Activated CD4-positive, alpha-beta memory T cell treated with anti-CD3 and anti-CD28 coated beads for 36 hours (primary cell): ENCODE measurements at regions not wholly inside any gene's neighbourhood (a gene's known extent, or its start where the extent isn't known, plus 50 kb on each side); places are given as distances from the start of the nearest gene placed in this dataset.

Experiments
- CTCF ChIA-PET: fragments of 350-600 bp; sonication (Branson Sonifier 250); formaldehyde crosslinking; loops from one replicate; lab custom pipeline; 2021; ENCODE audit warnings: antibody characterized with exemption, inconsistent platforms; lab: Charles Lee
- POLR2A ChIA-PET: fragments of 350-600 bp; sonication (Branson Sonifier 250); formaldehyde crosslinking; loops from one replicate; lab custom pipeline; 2021; ENCODE audit warnings: antibody characterized with exemption; lab: Charles Lee
- DNase-seq: peaks from one replicate; pipeline ENCODE4 v3.0.0-alpha.2; 2020
- H3K27ac Mint-ChIP-seq: one replicate; pipeline ENCODE4 v1.8.0; 2021; ENCODE audit warnings: mixed read lengths
- H3K27me3 Mint-ChIP-seq: one replicate; pipeline ENCODE4 v1.8.0; 2021; ENCODE audit warnings: mixed read lengths
- H3K36me3 Mint-ChIP-seq: one replicate; pipeline ENCODE4 v1.8.0; 2021; ENCODE audit warnings: mixed read lengths
- H3K4me1 Mint-ChIP-seq: one replicate; pipeline ENCODE4 v1.8.0; 2021; ENCODE audit warnings: low read depth, mixed read lengths
- H3K4me3 Mint-ChIP-seq: one replicate; pipeline ENCODE4 v1.8.0; 2021; ENCODE audit warnings: mild to moderate bottlenecking, mixed read lengths
- H3K9me3 Mint-ChIP-seq: one replicate; pipeline ENCODE4 v1.8.0; 2021; ENCODE audit warnings: mixed read lengths
- intact Hi-C: fragments of 100-400 bp; cut with micrococcal nuclease; formaldehyde crosslinking; loops from one replicate; pipeline ENCODE4 v1.15.1; 2023

DNA sequence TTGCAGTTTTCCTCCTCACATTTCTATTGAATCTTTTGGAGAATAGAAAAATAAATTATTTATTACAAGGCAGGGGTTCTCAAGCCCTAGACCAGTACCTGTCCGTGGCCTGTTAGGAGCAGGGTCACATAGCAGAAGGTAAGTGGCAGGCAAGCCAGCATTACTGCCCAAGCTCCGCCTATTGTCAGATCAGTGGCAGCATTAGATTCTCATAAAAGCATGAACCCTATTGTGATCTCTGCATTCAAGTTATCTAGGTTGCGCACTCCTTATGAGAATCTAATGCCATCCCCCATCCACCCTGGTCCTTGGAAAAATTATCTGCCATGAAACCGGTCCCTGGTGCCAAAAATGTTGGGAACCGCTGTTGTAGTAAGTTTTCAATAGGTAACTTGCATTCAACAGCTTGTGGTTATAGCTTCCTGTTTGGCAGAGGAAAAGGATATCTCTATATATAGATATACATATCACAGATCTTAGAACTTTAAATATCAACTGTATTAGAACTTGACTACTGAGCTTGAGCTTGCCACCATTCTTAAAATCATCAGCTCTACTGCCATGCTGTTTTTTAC lies 165.1 kb downstream of the AHR start:
- Mint-ChIP-seq H3K36me3 (no peaks in the 10 kb centered on the region), H3K9me3 (peaks cover 9% of the 10 kb centered on the region), H3K4me1 (peaks cover 11% of the 10 kb centered on the region), H3K27ac (no peak overlapping the region), H3K27me3 (peaks cover 4% of the 10 kb centered on the region), H3K4me3 (no peak overlapping the region)
- intact Hi-C loops: no loop called here
- POLR2A ChIA-PET: no interaction called here
- CTCF ChIA-PET: no interaction called here
- no peak for DNase-seq

DNA sequence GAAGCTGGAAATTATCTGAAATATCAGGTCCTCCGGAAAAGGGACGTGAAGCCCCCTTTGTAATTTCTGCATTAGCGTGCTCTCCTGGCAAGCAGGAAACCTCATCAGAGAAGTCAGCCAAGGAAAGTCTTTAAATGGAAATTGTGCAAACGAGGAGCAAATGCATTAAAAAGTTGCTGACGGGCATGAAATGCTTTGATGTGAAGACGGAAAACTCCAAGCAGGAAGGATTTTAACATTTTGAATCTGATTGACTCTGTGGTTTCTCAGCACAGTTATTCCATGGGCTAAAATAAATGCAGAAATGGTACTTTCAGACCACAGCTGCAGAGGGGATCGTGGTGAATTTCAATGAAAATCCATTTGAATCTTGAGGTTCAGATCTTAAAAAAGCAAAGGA lies 167.8 kb downstream of the AHR start:
- POLR2A ChIA-PET: no interaction called here
- CTCF ChIA-PET: no interaction called here
- Mint-ChIP-seq H3K36me3 (no peaks in the 10 kb centered on the region), H3K4me3 (no peak overlapping the region), H3K27me3 (peaks cover 4% of the 10 kb centered on the region), H3K9me3 (no peaks in the 10 kb centered on the region), H3K4me1 (peaks cover 11% of the 10 kb centered on the region), H3K27ac (no peak overlapping the region)
- intact Hi-C loops: no loop called here
- DNase-seq: no peak

DNA sequence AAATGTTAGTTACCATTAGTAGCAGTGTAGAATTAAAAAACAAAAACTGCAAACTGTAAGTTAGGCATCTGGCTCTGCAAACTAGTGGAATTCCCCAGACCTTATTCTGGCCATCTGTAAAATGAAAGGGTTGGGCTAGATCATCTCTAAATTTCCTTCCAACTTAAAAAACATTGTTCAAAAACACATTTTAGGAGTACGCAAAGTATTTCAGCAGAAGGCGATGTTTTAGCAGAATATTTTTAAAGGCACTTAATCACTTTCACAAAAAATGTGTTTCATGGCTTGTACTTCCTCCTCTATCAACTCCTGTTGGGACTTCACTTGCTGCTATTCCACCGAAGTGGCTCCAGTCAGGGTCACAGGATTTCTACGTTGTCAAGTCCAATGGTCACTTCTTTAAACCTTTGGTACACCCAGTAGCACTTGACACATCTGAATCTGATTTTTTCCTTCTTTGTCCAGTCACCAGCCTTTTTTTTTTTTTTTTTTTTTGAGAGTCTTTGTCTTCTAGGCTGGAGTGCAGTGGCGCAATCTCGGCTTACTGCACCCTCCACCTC lies 169.0 kb downstream of the AHR start:
- POLR2A ChIA-PET: no interaction called here
- DNase-seq: no peak
- peaks cover 4% of the 10 kb centered on the region for H3K27me3 Mint-ChIP-seq
- no peak overlapping the region for H3K4me3 Mint-ChIP-seq
- no peaks in the 10 kb centered on the region for H3K9me3 Mint-ChIP-seq
- no peaks in the 10 kb centered on the region for H3K36me3 Mint-ChIP-seq
- H3K4me1 Mint-ChIP-seq: peaks cover 11% of the 10 kb centered on the region
- CTCF ChIA-PET: interaction anchor here (0.7 kb wide), 1 partner anchor 9 kb away, joined by 3 read pairs; no protein-coding TSS in a partner anchor
- intact Hi-C loops: no loop called here
- H3K27ac Mint-ChIP-seq: no peak overlapping the region

DNA sequence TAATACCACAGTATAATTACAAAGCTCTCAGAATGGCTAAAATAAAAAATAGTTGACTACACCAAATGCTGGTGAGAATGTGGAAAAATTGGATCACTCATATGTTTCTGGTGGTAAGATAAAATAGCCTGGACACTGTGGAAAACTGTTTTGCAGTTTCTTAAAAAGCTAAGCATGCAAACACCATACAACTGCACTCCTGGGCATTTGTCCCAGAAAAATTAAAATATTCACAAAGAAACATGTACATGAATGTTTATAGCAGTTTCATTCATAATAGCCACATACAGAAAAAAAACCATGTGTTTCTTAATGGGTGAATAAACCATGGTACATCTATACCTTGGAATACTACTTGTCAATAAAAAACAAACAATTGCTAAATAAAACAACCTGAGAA lies 172.9 kb downstream of the AHR start:
- ChIA-PET POLR2A (no interaction called here), CTCF (no interaction called here)
- Mint-ChIP-seq H3K4me3 (no peak overlapping the region), H3K27me3 (peaks cover under 1% of the 10 kb centered on the region), H3K9me3 (no peaks in the 10 kb centered on the region), H3K27ac (no peak overlapping the region), H3K36me3 (no peaks in the 10 kb centered on the region), H3K4me1 (peaks cover under 1% of the 10 kb centered on the region)
- DNase-seq: no peak
- intact Hi-C loops: no loop called here

DNA sequence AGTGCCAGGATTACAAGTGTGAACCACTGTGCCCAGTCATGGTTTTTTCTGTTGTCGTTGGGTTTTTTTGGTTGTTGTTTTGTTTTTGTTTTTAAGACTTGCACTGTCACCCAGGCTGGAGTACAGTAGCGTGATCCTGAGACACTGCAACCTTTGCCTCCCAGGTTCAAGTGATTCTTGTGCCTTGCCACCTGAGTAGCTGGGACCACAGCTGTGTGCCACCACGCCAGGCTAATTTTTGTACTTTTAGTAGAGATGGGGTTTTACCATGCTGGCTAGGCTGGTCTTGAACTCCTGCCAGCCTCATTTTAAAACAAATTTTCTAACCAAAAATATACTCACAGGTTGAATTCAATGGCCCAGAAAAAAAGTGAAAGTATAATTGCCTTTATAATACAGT lies 174.1 kb downstream of the AHR start:
- Mint-ChIP-seq H3K27me3 (no peaks in the 10 kb centered on the region), H3K9me3 (no peaks in the 10 kb centered on the region), H3K4me3 (no peak overlapping the region), H3K36me3 (no peaks in the 10 kb centered on the region), H3K4me1 (no peaks in the 10 kb centered on the region), H3K27ac (no peak overlapping the region)
- intact Hi-C loops: no loop called here
- POLR2A ChIA-PET: no interaction called here
- CTCF ChIA-PET: no interaction called here
- DNase-seq: no peak

DNA sequence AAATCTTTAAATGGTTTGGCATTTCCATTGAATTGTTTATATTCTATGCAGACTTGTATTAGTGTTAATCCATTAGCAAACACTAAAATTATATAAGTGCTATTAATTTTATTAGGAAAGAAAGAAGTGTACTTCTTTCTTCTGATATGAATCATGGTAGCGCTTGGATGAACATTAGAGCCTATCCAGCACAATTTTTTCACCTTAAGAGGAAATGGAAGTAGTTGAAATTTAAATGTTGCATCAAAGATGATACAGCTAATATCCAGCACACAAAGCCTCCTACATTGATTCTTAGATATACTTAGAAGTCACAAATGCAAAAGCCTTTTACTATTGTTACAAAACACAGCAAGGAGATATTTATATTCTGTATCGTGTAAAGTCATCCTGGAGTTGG lies 174.5 kb downstream of the AHR start:
- Mint-ChIP-seq H3K4me1 (no peaks in the 10 kb centered on the region), H3K36me3 (no peaks in the 10 kb centered on the region), H3K4me3 (no peak overlapping the region), H3K9me3 (no peaks in the 10 kb centered on the region), H3K27me3 (no peaks in the 10 kb centered on the region), H3K27ac (no peak overlapping the region)
- intact Hi-C loops: no loop called here
- POLR2A ChIA-PET: no interaction called here
- DNase-seq: no peak
- CTCF ChIA-PET: no interaction called here

DNA sequence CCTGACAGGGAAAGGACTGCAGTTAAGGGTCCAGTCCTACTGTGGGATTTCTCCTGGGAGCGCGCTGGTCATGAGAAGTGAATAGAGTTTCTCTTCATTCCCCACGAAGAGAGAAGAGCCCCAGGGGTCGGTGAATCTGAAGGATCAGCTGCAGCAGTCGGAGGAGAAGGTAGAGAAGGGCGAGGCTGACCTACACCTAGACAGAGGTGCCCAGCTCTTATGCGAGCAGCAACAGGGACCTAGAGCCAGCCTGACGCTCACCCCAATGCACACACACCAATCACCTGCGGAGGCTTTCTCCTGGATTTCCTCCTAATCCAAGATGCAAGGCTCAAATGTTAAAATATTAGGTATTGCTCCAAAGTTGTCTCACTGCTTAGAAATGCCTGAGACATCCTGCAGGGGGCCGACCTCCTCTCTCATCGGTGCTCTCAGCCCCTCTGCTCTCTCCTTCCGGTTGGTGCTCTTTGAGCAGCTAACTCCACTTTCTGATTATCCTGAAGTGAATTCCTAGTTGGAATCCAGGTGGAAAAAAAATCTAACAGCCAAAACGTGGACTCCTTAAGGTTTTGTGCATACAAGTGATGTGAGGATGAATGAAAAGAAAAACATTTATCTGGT lies 176.4 kb downstream of the AHR start:
- Mint-ChIP-seq H3K36me3 (no peaks in the 10 kb centered on the region), H3K27ac (no peak overlapping the region), H3K27me3 (no peaks in the 10 kb centered on the region), H3K9me3 (no peaks in the 10 kb centered on the region), H3K4me3 (no peak overlapping the region), H3K4me1 (no peaks in the 10 kb centered on the region)
- intact Hi-C loops: no loop called here
- ChIA-PET CTCF (interaction anchor here (1.0 kb wide), 1 partner anchor 13 kb away, joined by 3 read pairs; no protein-coding TSS in a partner anchor), POLR2A (no interaction called here)
- DNase-seq: no peak

DNA sequence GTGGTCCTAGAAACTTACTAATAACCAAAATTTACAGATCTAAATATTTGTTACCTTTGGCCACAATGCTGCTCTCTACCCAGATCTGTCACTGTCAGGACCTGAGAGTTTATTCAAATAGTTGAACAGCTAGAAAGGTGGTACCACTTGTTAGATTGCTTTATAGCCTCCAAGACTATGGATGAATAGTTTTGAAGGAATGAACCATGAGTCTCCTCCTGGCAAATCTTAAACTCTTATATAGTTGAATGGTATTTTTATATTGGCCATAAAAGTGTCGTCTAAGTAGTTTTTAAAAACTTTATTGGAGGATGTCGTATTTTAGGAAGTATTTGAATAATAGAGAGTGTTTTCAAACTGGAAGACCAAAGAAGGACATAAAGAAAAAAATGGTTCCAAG lies 178.7 kb downstream of the AHR start:
- ChIA-PET POLR2A (no interaction called here), CTCF (no interaction called here)
- Mint-ChIP-seq H3K27ac (no peak overlapping the region), H3K9me3 (no peaks in the 10 kb centered on the region), H3K27me3 (no peaks in the 10 kb centered on the region), H3K4me1 (no peaks in the 10 kb centered on the region), H3K4me3 (no peak overlapping the region), H3K36me3 (no peaks in the 10 kb centered on the region)
- DNase-seq: no peak
- intact Hi-C loops: no loop called here

DNA sequence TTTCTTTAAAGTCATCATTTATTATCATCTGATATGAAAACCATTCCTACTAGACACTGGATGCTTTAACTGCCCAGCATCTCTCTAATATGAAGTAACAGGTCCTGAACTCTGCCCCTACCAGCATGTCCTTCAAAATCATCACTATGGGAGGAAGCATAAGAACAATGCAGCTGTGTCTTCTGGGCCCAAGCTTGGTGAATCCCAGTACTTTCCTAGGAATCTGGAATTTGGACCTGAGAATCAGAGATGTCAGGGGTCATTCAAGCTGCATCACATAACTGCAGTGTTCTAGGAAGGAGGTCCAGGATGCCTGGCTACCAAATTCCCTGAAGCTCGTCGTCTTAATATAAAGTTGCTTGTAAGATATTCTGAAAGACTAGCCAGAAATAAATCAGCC lies 182.7 kb downstream of the AHR start:
- ChIA-PET CTCF (no interaction called here), POLR2A (no interaction called here)
- H3K4me1 Mint-ChIP-seq: no peaks in the 10 kb centered on the region
- H3K4me3 Mint-ChIP-seq: no peak overlapping the region
- H3K9me3 Mint-ChIP-seq: no peaks in the 10 kb centered on the region
- H3K27ac Mint-ChIP-seq: no peak overlapping the region
- no peak for DNase-seq
- H3K27me3 Mint-ChIP-seq: no peaks in the 10 kb centered on the region
- intact Hi-C loops: no loop called here
- H3K36me3 Mint-ChIP-seq: no peaks in the 10 kb centered on the region

DNA sequence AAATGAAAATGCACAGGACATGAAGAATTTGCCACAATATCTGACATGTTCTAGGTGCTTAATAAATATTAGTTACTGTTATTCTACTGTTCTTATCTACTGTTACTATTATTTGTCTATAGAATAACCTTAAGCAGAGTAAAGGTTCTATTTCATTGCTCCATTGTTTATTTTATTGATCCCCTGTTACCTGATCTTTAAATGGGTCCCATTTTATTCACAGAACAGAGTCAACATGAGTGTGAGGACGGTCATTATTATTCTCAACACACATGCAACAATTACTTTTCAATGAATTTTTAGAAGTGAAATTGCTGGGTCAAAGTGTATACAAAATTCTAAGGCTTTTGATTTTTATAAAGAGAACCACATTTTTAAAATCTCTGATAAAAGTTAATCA lies 186.9 kb downstream of the AHR start:
- Mint-ChIP-seq H3K4me3 (no peak overlapping the region), H3K4me1 (no peaks in the 10 kb centered on the region), H3K9me3 (no peaks in the 10 kb centered on the region), H3K36me3 (no peaks in the 10 kb centered on the region), H3K27me3 (no peaks in the 10 kb centered on the region), H3K27ac (no peak overlapping the region)
- POLR2A ChIA-PET: no interaction called here
- intact Hi-C loops: no loop called here
- no peak for DNase-seq
- CTCF ChIA-PET: no interaction called here

DNA sequence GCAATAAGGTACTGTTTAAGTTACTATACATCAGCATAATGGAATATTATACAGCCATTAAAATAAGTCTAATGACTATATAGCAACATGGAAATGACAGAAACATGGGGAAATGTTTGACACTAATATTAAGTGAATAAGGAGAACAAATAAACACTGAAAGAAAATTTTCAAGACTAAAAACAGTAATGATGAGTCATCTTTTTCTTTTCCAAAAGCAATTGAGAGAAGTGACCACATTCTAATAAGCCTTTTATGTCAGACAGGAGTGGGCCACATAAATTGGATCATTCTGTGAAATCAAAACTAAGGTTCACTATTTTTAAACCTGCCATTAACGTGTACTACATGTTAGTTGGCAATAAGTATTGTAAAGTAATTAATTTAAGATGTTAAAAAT lies 187.5 kb downstream of the AHR start:
- Mint-ChIP-seq H3K36me3 (no peaks in the 10 kb centered on the region), H3K27me3 (no peaks in the 10 kb centered on the region), H3K4me3 (no peak overlapping the region), H3K9me3 (no peaks in the 10 kb centered on the region), H3K27ac (no peak overlapping the region), H3K4me1 (no peaks in the 10 kb centered on the region)
- no peak for DNase-seq
- intact Hi-C loops: no loop called here
- CTCF ChIA-PET: no interaction called here
- POLR2A ChIA-PET: no interaction called here

DNA sequence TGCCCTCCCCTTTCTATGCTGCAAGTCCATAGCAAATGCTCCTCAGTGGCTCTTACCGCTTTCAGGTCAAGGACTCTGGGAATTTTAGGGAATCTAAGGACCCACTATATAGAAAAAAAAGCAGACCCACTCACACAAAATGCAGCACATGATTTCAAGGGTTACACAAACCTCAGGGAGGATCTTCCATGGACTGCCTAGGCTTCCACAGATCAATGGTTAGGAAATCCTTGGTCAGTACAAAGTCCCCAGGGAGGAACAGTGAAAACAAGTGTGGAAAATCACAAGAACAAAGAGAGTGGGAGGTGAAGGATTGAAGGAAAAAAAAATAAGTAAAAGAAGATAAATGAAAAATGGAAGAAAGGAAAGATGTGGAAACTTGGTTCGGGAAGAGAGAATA lies 188.4 kb downstream of the AHR start:
- DNase-seq: no peak
- Mint-ChIP-seq H3K27me3 (no peaks in the 10 kb centered on the region), H3K4me3 (no peak overlapping the region), H3K4me1 (no peaks in the 10 kb centered on the region), H3K27ac (no peak overlapping the region), H3K36me3 (no peaks in the 10 kb centered on the region), H3K9me3 (no peaks in the 10 kb centered on the region)
- POLR2A ChIA-PET: no interaction called here
- CTCF ChIA-PET: interaction anchor here (1.0 kb wide), 1 partner anchor 12 kb away, joined by 3 read pairs; no protein-coding TSS in a partner anchor
- intact Hi-C loops: no loop called here

DNA sequence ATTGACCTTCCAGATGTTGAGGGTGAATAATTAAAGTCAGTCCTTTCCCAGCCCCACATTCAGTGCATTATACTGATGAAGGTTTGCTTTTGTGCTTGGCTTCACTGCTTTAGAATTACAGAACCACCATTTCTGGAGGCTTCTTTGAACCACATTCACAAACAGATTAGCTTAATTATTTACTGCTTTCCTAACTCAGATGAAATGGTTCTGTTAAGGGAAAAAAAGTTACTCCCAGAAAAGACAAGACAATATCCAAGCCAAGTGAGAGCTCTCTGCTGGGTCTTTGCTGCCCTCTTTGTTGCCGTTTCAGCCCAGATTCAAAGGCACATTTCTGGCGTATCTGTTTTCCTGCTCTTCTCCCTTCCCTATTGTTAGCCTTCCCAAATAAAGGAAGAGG lies 188.9 kb downstream of the AHR start:
- POLR2A ChIA-PET: no interaction called here
- intact Hi-C loops: no loop called here
- no peaks in the 10 kb centered on the region for H3K36me3 Mint-ChIP-seq
- DNase-seq: no peak
- no peak overlapping the region for H3K27ac Mint-ChIP-seq
- CTCF ChIA-PET: interaction anchor here (1.0 kb wide), 1 partner anchor 12 kb away, joined by 3 read pairs; no protein-coding TSS in a partner anchor
- H3K4me3 Mint-ChIP-seq: no peak overlapping the region
- H3K27me3 Mint-ChIP-seq: no peaks in the 10 kb centered on the region
- H3K9me3 Mint-ChIP-seq: no peaks in the 10 kb centered on the region
- peaks cover 5% of the 10 kb centered on the region for H3K4me1 Mint-ChIP-seq
